Fibroblast of lung (primary cell): ENCODE measurements at regions not wholly inside any gene's neighbourhood (a gene's known extent, or its start where the extent isn't known, plus 50 kb on each side); places are given as distances from the start of the nearest gene placed in this dataset.

Experiments used
- EZH2 ChIP-seq: IDR thresholded peaks from 2 replicates; pipeline ENCODE4 v1.5.1; 2012; ENCODE audit warnings: low read length, control low read depth, mild to moderate bottlenecking; ENCODE audit errors: missing control alignments
- TF ChIP-seq, protein P1 (sequence below), 2 donors: IDR thresholded peaks in 1 of 2; conservative IDR thresholded peaks in 1 of 2; 1 replicate in 1 of 2; 2 replicates in 1 of 2; pipeline ENCODE4 v1.5.1; 2011 to 2012; ENCODE audit warnings: low read length in 2 of 2, control low read depth in 1 of 2, inconsistent platforms in 1 of 2, low read depth in 1 of 2, mild to moderate bottlenecking in 1 of 2

DNA sequence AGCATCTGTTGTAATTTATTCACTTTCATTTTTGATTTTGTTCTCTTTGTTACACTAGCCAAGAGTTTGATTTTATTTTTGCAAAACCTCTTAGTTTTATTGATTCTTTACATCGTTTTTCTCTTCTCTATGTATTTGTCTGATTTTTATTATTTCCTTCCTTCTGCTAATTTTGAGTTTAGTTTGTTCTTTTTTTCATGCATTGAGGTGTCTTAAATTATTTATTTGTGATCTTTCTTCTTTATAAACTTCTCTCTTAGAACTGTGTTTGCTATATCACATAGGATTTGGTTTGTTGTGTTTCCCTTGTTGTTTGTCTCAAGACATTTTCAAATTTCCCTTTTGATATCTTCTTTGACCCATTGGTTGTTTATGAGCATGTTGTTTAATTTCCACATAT, 51.7 kb upstream of the NFKBIA start:
- TF ChIP-seq, protein P1, sequence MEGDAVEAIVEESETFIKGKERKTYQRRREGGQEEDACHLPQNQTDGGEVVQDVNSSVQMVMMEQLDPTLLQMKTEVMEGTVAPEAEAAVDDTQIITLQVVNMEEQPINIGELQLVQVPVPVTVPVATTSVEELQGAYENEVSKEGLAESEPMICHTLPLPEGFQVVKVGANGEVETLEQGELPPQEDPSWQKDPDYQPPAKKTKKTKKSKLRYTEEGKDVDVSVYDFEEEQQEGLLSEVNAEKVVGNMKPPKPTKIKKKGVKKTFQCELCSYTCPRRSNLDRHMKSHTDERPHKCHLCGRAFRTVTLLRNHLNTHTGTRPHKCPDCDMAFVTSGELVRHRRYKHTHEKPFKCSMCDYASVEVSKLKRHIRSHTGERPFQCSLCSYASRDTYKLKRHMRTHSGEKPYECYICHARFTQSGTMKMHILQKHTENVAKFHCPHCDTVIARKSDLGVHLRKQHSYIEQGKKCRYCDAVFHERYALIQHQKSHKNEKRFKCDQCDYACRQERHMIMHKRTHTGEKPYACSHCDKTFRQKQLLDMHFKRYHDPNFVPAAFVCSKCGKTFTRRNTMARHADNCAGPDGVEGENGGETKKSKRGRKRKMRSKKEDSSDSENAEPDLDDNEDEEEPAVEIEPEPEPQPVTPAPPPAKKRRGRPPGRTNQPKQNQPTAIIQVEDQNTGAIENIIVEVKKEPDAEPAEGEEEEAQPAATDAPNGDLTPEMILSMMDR (conservative IDR thresholded peaks at IDR 0.05 in 1 of 2, IDR thresholded peaks at IDR 0.05 in 1 of 2; ENCODE audit: low read depth in 1 of 2, low read length in 2 of 2): no peak
- no peak for TF ChIP-seq EZH2
